Panc1 (cell line): ENCODE measurements at regions not wholly inside any gene's neighbourhood (a gene's known extent, or its start where the extent isn't known, plus 50 kb on each side); places are given as distances from the start of the nearest gene placed in this dataset.

ENCODE experiments used
- ATAC-seq: fragments of 200-7000 bp; cut with Tn5 transposase; 2 replicates; pipeline ENCODE4 v1.9.1; 2020; ENCODE audit warnings: mild to moderate bottlenecking, moderate library complexity
- BruUV-seq: library from RNA; stranded (reverse); fragments of 400-500 nt; replicated peaks from 2 replicates; lab custom pipeline; 2021; lab: Mats Ljungman, UMichigan
- CTCF ChIA-PET: fragments of 300-600 bp; sonication (Branson Sonifier 250); formaldehyde crosslinking; loops from one replicate; lab custom pipeline; 2022; ENCODE audit warnings: antibody characterized with exemption; lab: Charles Lee
- POLR2A ChIA-PET: fragments of 300-600 bp; sonication (Branson Sonifier 250); formaldehyde crosslinking; loops from one replicate; lab custom pipeline; 2022; ENCODE audit warnings: antibody characterized with exemption; lab: Charles Lee
- DNase-seq: peaks from one replicate; pipeline ENCODE4 v3.0.0-alpha.2; 2010; ENCODE audit warnings: low read depth, low spot score
- H3K27ac ChIP-seq: 2 replicates; pipeline ENCODE4 v1.5.1; 2011; ENCODE audit warnings: mild to moderate bottlenecking, low read length, inconsistent platforms
- H3K27me3 ChIP-seq: fragments of 200-500 bp; sonication (Bioruptor generic); 2 replicates; pipeline ENCODE4 v1.6.0; 2014; ENCODE audit warnings: low read length, inconsistent platforms; ENCODE audit not compliant: control insufficient read depth, insufficient read depth
- H3K36me3 ChIP-seq: fragments of 200-500 bp; sonication (Bioruptor generic); 2 replicates; pipeline ENCODE4 v1.5.1; 2014; ENCODE audit warnings: inconsistent platforms, mild to moderate bottlenecking, low read length, moderate library complexity; ENCODE audit not compliant: control insufficient read depth, insufficient read depth
- H3K4me1 ChIP-seq: 2 replicates; pipeline ENCODE4 v1.5.1; 2011; ENCODE audit warnings: inconsistent platforms, mild to moderate bottlenecking, low read length, moderate library complexity; ENCODE audit not compliant: control insufficient read depth, insufficient read depth
- H3K4me3 ChIP-seq, 2 experiments: 2 replicates each; pipeline ENCODE4 v1.5.1; 2011 to 2012; ENCODE audit warnings: low read depth in 2 of 2, low read length in 2 of 2, mild to moderate bottlenecking in 2 of 2, inconsistent platforms in 1 of 2, moderate library complexity in 1 of 2
- H3K9me3 ChIP-seq: fragments of 200-500 bp; sonication (Bioruptor generic); 2 replicates; pipeline ENCODE4 v1.5.1; 2014; ENCODE audit warnings: low read depth, mild to moderate bottlenecking, inconsistent platforms, low read length, moderate library complexity; ENCODE audit not compliant: control insufficient read depth, insufficient read depth
- POLR2AphosphoS5 ChIP-seq: IDR thresholded peaks from 2 replicates; pipeline ENCODE4 v1.6.1; 2012; ENCODE audit warnings: mild to moderate bottlenecking, low read depth, low read length, moderate library complexity
- SIN3A ChIP-seq: IDR thresholded peaks from 2 replicates; pipeline ENCODE4 v1.6.1; 2012; ENCODE audit warnings: low read depth, mild to moderate bottlenecking, low read length, moderate library complexity, borderline replicate concordance; ENCODE audit not compliant: insufficient read depth
- TCF7L2 ChIP-seq: IDR thresholded peaks from 2 replicates; pipeline ENCODE4 v1.6.1; 2011; ENCODE audit warnings: mild to moderate bottlenecking, low read depth, low read length, inconsistent platforms
- in situ Hi-C: cut with HindIII; loops from 2 replicates; pipeline ENCODE4 v1.10.0; 2016; ENCODE audit warnings: low sequenced_read_pairs, low pct_unique_long_range_greater_than_20kb
- intact Hi-C: fragments of 100-400 bp; cut with micrococcal nuclease; formaldehyde crosslinking; loops from one replicate; pipeline ENCODE4 v1.10.0; 2022; ENCODE audit not compliant: unreplicated experiment
- TF ChIP-seq, protein P1 (sequence below): fragments of 450-650 bp; IDR thresholded peaks from 2 replicates; pipeline ENCODE4 v1.5.1; 2017; ENCODE audit warnings: mild to moderate bottlenecking
- TF ChIP-seq, protein P2 (sequence below), 2 experiments: IDR thresholded peaks; 2 replicates each; pipeline ENCODE4 v1.6.1; 2011 to 2012; ENCODE audit warnings: low read depth in 2 of 2, control low read depth in 1 of 2, low read length in 1 of 2, mild to moderate bottlenecking in 1 of 2, moderate library complexity in 1 of 2; ENCODE audit not compliant: insufficient read depth in 1 of 2

DNA sequence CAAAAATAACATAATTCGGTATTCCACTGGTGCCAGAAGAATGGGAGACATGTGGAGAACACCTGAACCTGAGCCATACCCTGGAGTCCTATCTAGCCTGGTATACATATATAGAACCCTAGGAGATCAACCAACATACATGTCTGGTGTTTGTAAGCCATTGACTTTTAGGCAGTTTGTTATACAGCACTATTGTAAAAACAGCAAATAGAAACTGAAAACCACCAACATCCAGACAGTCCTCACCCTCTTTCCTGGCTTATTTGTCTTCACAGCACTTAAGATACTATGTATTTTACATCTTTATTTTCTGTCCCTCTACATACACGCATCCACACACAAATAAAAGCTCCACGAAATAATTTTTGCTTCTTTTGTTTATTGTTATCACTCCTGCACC is 404.2 kb upstream of the PMFBP1 start:
- no peaks in the 10 kb centered on the region for H3K4me1 ChIP-seq
- no peaks in the 10 kb centered on the region for H3K36me3 ChIP-seq
- POLR2A ChIA-PET, result no interaction called here
- TF ChIP-seq, protein P1, sequence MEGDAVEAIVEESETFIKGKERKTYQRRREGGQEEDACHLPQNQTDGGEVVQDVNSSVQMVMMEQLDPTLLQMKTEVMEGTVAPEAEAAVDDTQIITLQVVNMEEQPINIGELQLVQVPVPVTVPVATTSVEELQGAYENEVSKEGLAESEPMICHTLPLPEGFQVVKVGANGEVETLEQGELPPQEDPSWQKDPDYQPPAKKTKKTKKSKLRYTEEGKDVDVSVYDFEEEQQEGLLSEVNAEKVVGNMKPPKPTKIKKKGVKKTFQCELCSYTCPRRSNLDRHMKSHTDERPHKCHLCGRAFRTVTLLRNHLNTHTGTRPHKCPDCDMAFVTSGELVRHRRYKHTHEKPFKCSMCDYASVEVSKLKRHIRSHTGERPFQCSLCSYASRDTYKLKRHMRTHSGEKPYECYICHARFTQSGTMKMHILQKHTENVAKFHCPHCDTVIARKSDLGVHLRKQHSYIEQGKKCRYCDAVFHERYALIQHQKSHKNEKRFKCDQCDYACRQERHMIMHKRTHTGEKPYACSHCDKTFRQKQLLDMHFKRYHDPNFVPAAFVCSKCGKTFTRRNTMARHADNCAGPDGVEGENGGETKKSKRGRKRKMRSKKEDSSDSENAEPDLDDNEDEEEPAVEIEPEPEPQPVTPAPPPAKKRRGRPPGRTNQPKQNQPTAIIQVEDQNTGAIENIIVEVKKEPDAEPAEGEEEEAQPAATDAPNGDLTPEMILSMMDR, result no peak
- TF ChIP-seq, protein P2, sequence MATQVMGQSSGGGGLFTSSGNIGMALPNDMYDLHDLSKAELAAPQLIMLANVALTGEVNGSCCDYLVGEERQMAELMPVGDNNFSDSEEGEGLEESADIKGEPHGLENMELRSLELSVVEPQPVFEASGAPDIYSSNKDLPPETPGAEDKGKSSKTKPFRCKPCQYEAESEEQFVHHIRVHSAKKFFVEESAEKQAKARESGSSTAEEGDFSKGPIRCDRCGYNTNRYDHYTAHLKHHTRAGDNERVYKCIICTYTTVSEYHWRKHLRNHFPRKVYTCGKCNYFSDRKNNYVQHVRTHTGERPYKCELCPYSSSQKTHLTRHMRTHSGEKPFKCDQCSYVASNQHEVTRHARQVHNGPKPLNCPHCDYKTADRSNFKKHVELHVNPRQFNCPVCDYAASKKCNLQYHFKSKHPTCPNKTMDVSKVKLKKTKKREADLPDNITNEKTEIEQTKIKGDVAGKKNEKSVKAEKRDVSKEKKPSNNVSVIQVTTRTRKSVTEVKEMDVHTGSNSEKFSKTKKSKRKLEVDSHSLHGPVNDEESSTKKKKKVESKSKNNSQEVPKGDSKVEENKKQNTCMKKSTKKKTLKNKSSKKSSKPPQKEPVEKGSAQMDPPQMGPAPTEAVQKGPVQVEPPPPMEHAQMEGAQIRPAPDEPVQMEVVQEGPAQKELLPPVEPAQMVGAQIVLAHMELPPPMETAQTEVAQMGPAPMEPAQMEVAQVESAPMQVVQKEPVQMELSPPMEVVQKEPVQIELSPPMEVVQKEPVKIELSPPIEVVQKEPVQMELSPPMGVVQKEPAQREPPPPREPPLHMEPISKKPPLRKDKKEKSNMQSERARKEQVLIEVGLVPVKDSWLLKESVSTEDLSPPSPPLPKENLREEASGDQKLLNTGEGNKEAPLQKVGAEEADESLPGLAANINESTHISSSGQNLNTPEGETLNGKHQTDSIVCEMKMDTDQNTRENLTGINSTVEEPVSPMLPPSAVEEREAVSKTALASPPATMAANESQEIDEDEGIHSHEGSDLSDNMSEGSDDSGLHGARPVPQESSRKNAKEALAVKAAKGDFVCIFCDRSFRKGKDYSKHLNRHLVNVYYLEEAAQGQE (IDR thresholded peaks at IDR 0.05; ENCODE audit: insufficient read depth in 1 of 2, low read depth in 2 of 2, low read length in 1 of 2), result no peak
- TF ChIP-seq TCF7L2 (no peak), POLR2AphosphoS5 (no peak), SIN3A (no peak)
- H3K27ac ChIP-seq, result no peak overlapping the region
- DNase-seq, result no peak
- in situ Hi-C loops, result no loop called here
- CTCF ChIA-PET, result no interaction called here
- H3K9me3 ChIP-seq, result no peaks in the 10 kb centered on the region
- intact Hi-C loops, result no loop called here
- H3K27me3 ChIP-seq, result no peaks in the 10 kb centered on the region
- H3K4me3 ChIP-seq, result no peak overlapping the region
- BruUV-seq, result no TSS peak
- ATAC-seq, result no peak

DNA sequence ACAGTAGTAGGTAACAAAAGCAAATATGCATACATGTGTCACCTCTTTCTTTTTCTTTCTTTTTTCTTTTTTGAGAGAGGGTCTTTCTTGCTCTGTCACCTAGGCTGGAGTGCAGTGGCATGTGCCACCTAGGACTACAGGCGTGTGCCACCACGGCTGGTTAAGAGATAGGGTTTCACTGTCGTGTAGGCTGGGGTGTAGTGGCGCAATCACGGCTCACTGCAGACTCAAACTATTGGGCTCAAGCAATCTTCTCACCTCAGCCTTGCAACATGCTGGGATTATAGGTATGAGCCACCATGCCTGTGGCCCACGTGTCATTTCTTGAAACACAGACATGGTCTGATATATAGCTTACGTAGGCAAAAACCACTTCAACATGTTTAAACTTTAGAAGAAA is 397.7 kb upstream of the PMFBP1 start:
- ChIA-PET CTCF (no interaction called here), POLR2A (no interaction called here)
- no peaks in the 10 kb centered on the region for H3K27me3 ChIP-seq
- intact Hi-C loops (no loop called here), in situ Hi-C loops (no loop called here)
- no peaks in the 10 kb centered on the region for H3K4me1 ChIP-seq
- no peaks in the 10 kb centered on the region for H3K36me3 ChIP-seq
- BruUV-seq, result no TSS peak
- ATAC-seq (no peak), DNase-seq (no peak)
- no peaks in the 10 kb centered on the region for H3K9me3 ChIP-seq
- H3K27ac ChIP-seq, result no peak overlapping the region
- no peak for TF ChIP-seq TCF7L2
- no peak for TF ChIP-seq POLR2AphosphoS5
- TF ChIP-seq, protein P1, result no peak
- TF ChIP-seq SIN3A, result no peak
- TF ChIP-seq, protein P2 (IDR thresholded peaks at IDR 0.05; ENCODE audit: insufficient read depth in 1 of 2, low read depth in 2 of 2, low read length in 1 of 2), result no peak
- H3K4me3 ChIP-seq, result no peak overlapping the region
